Tibial nerve (tissue), 4 donors: ENCODE measurements at regions not wholly inside any gene's neighbourhood (a gene's known extent, or its start where the extent isn't known, plus 50 kb on each side); places are given as distances from the start of the nearest gene placed in this dataset.

Experiments used
- DNase-seq, 2 donors: peaks; one replicate each; pipeline ENCODE4 v3.0.0-alpha.2; 2019; ENCODE audit warnings: low spot score in 2 of 2
- H3K27ac ChIP-seq, 4 donors: fragments of 200-600 bp; sonication (generic) in 3 of 4; one replicate each; pipeline ENCODE4 v1.5.1; 2017 to 2019; ENCODE audit warnings: mild to moderate bottlenecking in 1 of 4
- H3K27me3 ChIP-seq, 2 donors: fragments of 200-600 bp; sonication (generic) in 1 of 2; one replicate each; pipeline versions ENCODE4 v1.5.1 to v1.6.0; 2017 to 2019
- H3K36me3 ChIP-seq, 3 donors: fragments of 200-600 bp; sonication (generic); one replicate each; pipeline ENCODE4 v1.5.1; 2018 to 2019
- H3K4me1 ChIP-seq, 4 donors: fragments of 200-600 bp; sonication (generic) in 3 of 4; one replicate each; pipeline ENCODE4 v1.5.1; 2017 to 2019
- H3K4me3 ChIP-seq, 4 donors: fragments of 200-600 bp; sonication (generic) in 3 of 4; one replicate each; pipeline ENCODE4 v1.5.1; 2017 to 2019; ENCODE audit warnings: mild to moderate bottlenecking in 1 of 4, moderate library complexity in 1 of 4
- H3K9me3 ChIP-seq, 4 donors: fragments of 200-600 bp; sonication (generic) in 3 of 4; one replicate each; pipeline ENCODE4 v1.5.1; 2017 to 2019
- EP300 ChIP-seq, 2 donors: sonication (generic); formaldehyde crosslinking; IDR thresholded peaks; one replicate each; pipeline ENCODE4 v1.6.1; 2017; ENCODE audit warnings: antibody characterized with exemption in 2 of 2, mild to moderate bottlenecking in 1 of 2
- POLR2A ChIP-seq, 2 donors: fragments of 450-650 bp; IDR thresholded peaks; one replicate each; pipeline ENCODE4 v1.6.1; 2017; ENCODE audit warnings: antibody characterized with exemption in 2 of 2, mild to moderate bottlenecking in 2 of 2, moderate library complexity in 2 of 2
- WGBS, 2 donors: methylation state at CpG; one replicate each; pipeline ENCODE4 v1.1.5; 2018; 5-methylcytosine and 5-hydroxymethylcytosine counted together
- TF ChIP-seq, protein P1 (sequence below), 5 experiments: fragments of 200-600 bp in 3 of 5; fragments of 450-650 bp in 2 of 5; sonication (generic) in 3 of 5; IDR thresholded peaks; one replicate each; pipeline ENCODE4 v1.5.1; 2016 to 2019; ENCODE audit warnings: antibody characterized with exemption in 5 of 5, mild to moderate bottlenecking in 3 of 5, moderate library complexity in 2 of 5

- no peak for DNase-seq
- Histone ChIP-seq H3K9me3 (no peaks in the 10 kb centered on the region), H3K4me3 (no peak overlapping the region), H3K27me3 (no peaks in the 10 kb centered on the region), H3K36me3 (no peaks in the 10 kb centered on the region), H3K27ac (no peak overlapping the region), H3K4me1 (peaks cover 0 to 4% (median 0%) of the 10 kb centered on the region in 4 donors)
- 91 to 94% methylated on average over 1 of the region's 1 CpG for WGBS, 2 donors
- TF ChIP-seq, protein P1, sequence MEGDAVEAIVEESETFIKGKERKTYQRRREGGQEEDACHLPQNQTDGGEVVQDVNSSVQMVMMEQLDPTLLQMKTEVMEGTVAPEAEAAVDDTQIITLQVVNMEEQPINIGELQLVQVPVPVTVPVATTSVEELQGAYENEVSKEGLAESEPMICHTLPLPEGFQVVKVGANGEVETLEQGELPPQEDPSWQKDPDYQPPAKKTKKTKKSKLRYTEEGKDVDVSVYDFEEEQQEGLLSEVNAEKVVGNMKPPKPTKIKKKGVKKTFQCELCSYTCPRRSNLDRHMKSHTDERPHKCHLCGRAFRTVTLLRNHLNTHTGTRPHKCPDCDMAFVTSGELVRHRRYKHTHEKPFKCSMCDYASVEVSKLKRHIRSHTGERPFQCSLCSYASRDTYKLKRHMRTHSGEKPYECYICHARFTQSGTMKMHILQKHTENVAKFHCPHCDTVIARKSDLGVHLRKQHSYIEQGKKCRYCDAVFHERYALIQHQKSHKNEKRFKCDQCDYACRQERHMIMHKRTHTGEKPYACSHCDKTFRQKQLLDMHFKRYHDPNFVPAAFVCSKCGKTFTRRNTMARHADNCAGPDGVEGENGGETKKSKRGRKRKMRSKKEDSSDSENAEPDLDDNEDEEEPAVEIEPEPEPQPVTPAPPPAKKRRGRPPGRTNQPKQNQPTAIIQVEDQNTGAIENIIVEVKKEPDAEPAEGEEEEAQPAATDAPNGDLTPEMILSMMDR (IDR thresholded peaks at IDR 0.05), result no peak
- TF ChIP-seq EP300 (IDR thresholded peaks at IDR 0.05) (no peak), POLR2A (IDR thresholded peaks at IDR 0.05) (no peak)
Measured at GRCh38 chr2:16581241-16581640, 84.4 kb downstream of the CYRIA start.

DNA sequence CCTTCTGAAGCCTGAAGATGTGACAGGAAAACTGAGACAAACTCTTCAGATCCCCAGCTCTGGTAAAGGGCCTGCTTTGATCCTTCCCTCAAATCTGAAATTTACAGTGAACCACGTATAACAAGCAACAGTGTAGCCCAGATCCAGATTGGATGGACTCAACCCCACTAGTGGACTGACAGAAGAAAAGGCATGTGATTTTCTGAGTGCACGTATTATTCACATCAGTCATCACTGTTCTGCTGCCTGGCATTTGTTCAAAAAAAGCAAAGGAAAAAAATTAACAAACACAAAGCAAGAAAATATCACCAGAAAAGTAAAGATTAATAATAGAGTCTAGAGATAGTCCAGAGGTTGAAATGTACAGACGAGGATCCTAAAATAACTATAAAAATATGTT is 87.6 kb downstream of the CYRIA start:
- Histone ChIP-seq H3K4me1 (no peaks in the 10 kb centered on the region), H3K27ac (no peak overlapping the region), H3K27me3 (no peaks in the 10 kb centered on the region), H3K36me3 (no peaks in the 10 kb centered on the region), H3K9me3 (peaks cover 0 to 9% (median 0%) of the 10 kb centered on the region in 4 donors), H3K4me3 (no peak overlapping the region)
- 52 to 57% methylated on average over 3 of the region's 3 CpGs for WGBS, 2 donors
- no peak for TF ChIP-seq EP300 (IDR thresholded peaks at IDR 0.05)
- TF ChIP-seq, protein P1 (IDR thresholded peaks at IDR 0.05), result no peak
- TF ChIP-seq POLR2A (IDR thresholded peaks at IDR 0.05), result no peak
- no peak for DNase-seq

GRCh38 chr2:16570516-16570915 is 95.1 kb downstream of the CYRIA start:
- peaks cover 0 to 9% (median 0%) of the 10 kb centered on the region in 4 donors for H3K9me3 ChIP-seq
- no peak overlapping the region for H3K27ac ChIP-seq
- no peak for DNase-seq
- no peaks in the 10 kb centered on the region for H3K27me3 ChIP-seq
- H3K4me3 ChIP-seq, result no peak overlapping the region
- TF ChIP-seq POLR2A (IDR thresholded peaks at IDR 0.05), result no peak
- TF ChIP-seq, protein P1 (IDR thresholded peaks at IDR 0.05), result no peak
- no peak for TF ChIP-seq EP300 (IDR thresholded peaks at IDR 0.05)
- no peaks in the 10 kb centered on the region for H3K4me1 ChIP-seq
- whole genome bisulfite sequencing, 2 donors, result 72 to 74% methylated on average over 3 of the region's 3 CpGs
- no peaks in the 10 kb centered on the region for H3K36me3 ChIP-seq

GRCh38 chr2:16568998-16569784 is 96.4 kb downstream of the CYRIA start:
- Histone ChIP-seq H3K9me3 (peaks cover 0 to under 1% (median 0%) of the 10 kb centered on the region in 4 donors), H3K36me3 (no peaks in the 10 kb centered on the region), H3K27me3 (no peaks in the 10 kb centered on the region), H3K4me3 (no peak overlapping the region), H3K4me1 (no peaks in the 10 kb centered on the region), H3K27ac (no peak overlapping the region)
- DNase-seq, result no peak
- WGBS, 2 donors, result 80 to 89% methylated on average over 4 of the region's 4 CpGs
- TF ChIP-seq EP300 (IDR thresholded peaks at IDR 0.05) (no peak), POLR2A (IDR thresholded peaks at IDR 0.05) (no peak)
- TF ChIP-seq, protein P1 (IDR thresholded peaks at IDR 0.05), result no peak

DNA sequence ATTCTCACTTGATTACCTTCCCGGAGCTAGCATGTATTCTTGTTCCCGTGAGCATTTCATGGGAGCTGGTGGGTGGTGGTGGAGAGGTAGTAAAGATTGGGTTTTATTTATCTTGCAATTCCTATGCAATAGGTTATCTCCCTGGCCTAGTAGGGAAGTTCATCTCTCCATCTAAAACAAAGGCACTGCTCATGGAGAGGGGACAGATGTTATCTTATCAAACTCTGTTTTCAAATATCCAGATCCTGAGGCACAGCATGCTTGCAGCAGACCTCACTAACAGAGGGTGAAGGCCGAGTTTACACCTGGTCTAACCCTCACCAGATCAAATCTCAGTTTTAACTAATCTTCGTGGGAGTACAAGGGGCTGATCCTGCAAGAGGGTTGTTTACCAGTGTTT is 98.9 kb downstream of the CYRIA start:
- no peak for TF ChIP-seq POLR2A (IDR thresholded peaks at IDR 0.05)
- TF ChIP-seq, protein P1 (IDR thresholded peaks at IDR 0.05), result no peak
- no peak for TF ChIP-seq EP300 (IDR thresholded peaks at IDR 0.05)
- WGBS, 2 donors, result 82 to 85% methylated on average over 4 of the region's 4 CpGs

More for the DNA sequence above, 98.9 kb downstream of the CYRIA start:
- Histone ChIP-seq H3K9me3 (no peaks in the 10 kb centered on the region), H3K27ac (no peak overlapping the region), H3K4me1 (no peaks in the 10 kb centered on the region), H3K4me3 (no peak overlapping the region), H3K36me3 (peaks cover 0 to 4% (median 0%) of the 10 kb centered on the region in 3 donors), H3K27me3 (no peaks in the 10 kb centered on the region)
- no peak for DNase-seq
